Putamen (tissue), 1 donor: ENCODE measurements at regions not wholly inside any gene's neighbourhood (a gene's known extent, or its start where the extent isn't known, plus 50 kb on each side); places are given as distances from the start of the nearest gene placed in this dataset.

Source experiments
- DNase-seq: peaks from one replicate; pipeline ENCODE4 v3.0.0-alpha.2; 2016; ENCODE audit warnings: low spot score

GRCh38 chr5:4124221-4124970, 528.8 kb downstream of the IRX1 start:
- DNase-seq, result no peak

- no peak for DNase-seq
Measured at GRCh38 chr5:4128994-4129393, 533.4 kb downstream of the IRX1 start.

- DNase-seq, result no peak
Measured at GRCh38 chr5:4129523-4129922, 533.9 kb downstream of the IRX1 start.

GRCh38 chr5:4130819-4131218, 535.2 kb downstream of the IRX1 start:
- DNase-seq, result no peak

GRCh38 chr5:4137781-4138180, 542.1 kb downstream of the IRX1 start:
- DNase-seq, result no peak

GRCh38 chr5:4142842-4143241, 547.2 kb downstream of the IRX1 start:
- no peak for DNase-seq

GRCh38 chr5:4144411-4145007, 548.9 kb downstream of the IRX1 start:
- DNase-seq, result no peak

GRCh38 chr5:4145511-4145910, 549.9 kb downstream of the IRX1 start:
- no peak for DNase-seq

- no peak for DNase-seq
Measured at GRCh38 chr5:4148009-4148408, 552.4 kb downstream of the IRX1 start.

GRCh38 chr5:4150067-4150466, 554.4 kb downstream of the IRX1 start:
- no peak for DNase-seq

GRCh38 chr5:4156153-4156552, 560.5 kb downstream of the IRX1 start:
- no peak for DNase-seq

GRCh38 chr5:4156889-4157288, 561.3 kb downstream of the IRX1 start:
- no peak for DNase-seq

- no peak for DNase-seq
Measured at GRCh38 chr5:4158750-4159447, 563.3 kb downstream of the IRX1 start.

- no peak for DNase-seq
Measured at GRCh38 chr5:4159681-4160080, 564.0 kb downstream of the IRX1 start.

GRCh38 chr5:4164167-4164566, 568.5 kb downstream of the IRX1 start:
- DNase-seq, result no peak

- DNase-seq, result no peak
Measured at GRCh38 chr5:4180703-4181102, 585.1 kb downstream of the IRX1 start.

GRCh38 chr5:4182144-4182543, 586.5 kb downstream of the IRX1 start:
- DNase-seq, result no peak

- no peak for DNase-seq
Measured at GRCh38 chr5:4185127-4185526, 589.5 kb downstream of the IRX1 start.

GRCh38 chr5:4188704-4189103, 593.1 kb downstream of the IRX1 start:
- DNase-seq, result no peak

GRCh38 chr5:4189317-4189716, 593.7 kb downstream of the IRX1 start:
- no peak for DNase-seq

- no peak for DNase-seq
Measured at GRCh38 chr5:4191041-4191440, 595.4 kb downstream of the IRX1 start.

- no peak for DNase-seq
Measured at GRCh38 chr5:4191703-4192102, 596.1 kb downstream of the IRX1 start.

GRCh38 chr5:4192111-4192510, 596.5 kb downstream of the IRX1 start:
- no peak for DNase-seq
